WTC11 (cell line): ENCODE measurements at regions not wholly inside any gene's neighbourhood (a gene's known extent, or its start where the extent isn't known, plus 50 kb on each side); places are given as distances from the start of the nearest gene placed in this dataset.

Experiments used
- ESRRA ChIP-seq: sonication (generic); formaldehyde crosslinking; IDR thresholded peaks from 2 replicates; pipeline ENCODE4 v1.8.1; 2022; ENCODE audit warnings: mild to moderate bottlenecking, missing genetic modification reagents, borderline replicate concordance
- GABPB1 ChIP-seq: sonication (generic); formaldehyde crosslinking; IDR thresholded peaks from 2 replicates; pipeline ENCODE4 v1.8.1; 2023; ENCODE audit warnings: mild to moderate bottlenecking, missing genetic modification reagents
- JUN ChIP-seq: sonication (generic); formaldehyde crosslinking; IDR thresholded peaks from 2 replicates; pipeline ENCODE4 v1.8.0; 2023; ENCODE audit warnings: mild to moderate bottlenecking, missing genetic modification reagents
- KAT7 ChIP-seq: sonication (generic); formaldehyde crosslinking; IDR thresholded peaks from 2 replicates; pipeline ENCODE4 v1.8.1; 2023; ENCODE audit warnings: missing genetic modification reagents, mild to moderate bottlenecking, borderline replicate concordance
- NR1H2 ChIP-seq: sonication (generic); formaldehyde crosslinking; IDR thresholded peaks from 2 replicates; pipeline ENCODE4 v1.9.0; 2021; ENCODE audit warnings: mild to moderate bottlenecking, moderate library complexity, missing genetic modification reagents
- NR3C1 ChIP-seq: sonication (generic); formaldehyde crosslinking; conservative IDR thresholded peaks from 2 replicates; pipeline ENCODE4 v1.8.1; 2023; ENCODE audit warnings: low read depth, mild to moderate bottlenecking, missing genetic modification reagents
- OVOL2 ChIP-seq: fragments of 250-450 bp; sonication (Bioruptor Pico); IDR thresholded peaks from 2 replicates; pipeline ENCODE4 v1.9.0; 2021; ENCODE audit warnings: mild to moderate bottlenecking, borderline replicate concordance
- ZNF121 ChIP-seq: sonication (generic); formaldehyde crosslinking; IDR thresholded peaks from 2 replicates; pipeline ENCODE4 v1.8.0; 2023; ENCODE audit warnings: missing genetic modification reagents
- ZNF423 ChIP-seq: fragments of 250-450 bp; sonication (Bioruptor Pico); IDR thresholded peaks from 2 replicates; pipeline ENCODE4 v2.1.2; 2022; ENCODE audit warnings: mild to moderate bottlenecking, moderate library complexity
- TF ChIP-seq, protein P1 (sequence below): fragments of 200-600 bp; IDR thresholded peaks from 2 replicates; pipeline ENCODE4 v1.8.0; 2022; ENCODE audit warnings: antibody characterized with exemption
- TF ChIP-seq, protein P2 (sequence below): sonication (generic); formaldehyde crosslinking; IDR thresholded peaks from 2 replicates; pipeline ENCODE4 v1.8.0; 2023; ENCODE audit warnings: missing genetic modification reagents
- TF ChIP-seq, protein P3 (sequence below): sonication (generic); formaldehyde crosslinking; IDR thresholded peaks from 2 replicates; pipeline ENCODE4 v1.8.1; 2022; ENCODE audit warnings: mild to moderate bottlenecking, missing genetic modification reagents, moderate library complexity, borderline replicate concordance

DNA sequence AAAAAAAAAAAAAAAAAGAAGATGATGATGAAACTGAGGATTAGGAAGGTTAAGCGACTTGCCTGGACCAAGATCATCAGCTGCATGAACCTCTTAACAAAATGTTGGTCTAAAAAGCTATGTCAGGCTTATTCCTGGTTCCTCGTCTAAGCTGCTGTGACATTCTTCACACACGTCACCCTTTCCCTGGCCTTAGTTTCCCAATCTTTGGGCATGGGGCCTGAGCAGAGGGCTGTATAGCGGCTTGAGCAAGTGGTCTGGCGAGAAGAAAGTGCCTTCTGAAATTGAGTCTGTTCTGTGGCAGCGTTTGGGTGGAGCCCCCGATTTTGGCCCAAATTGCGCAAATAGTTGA is 58.7 kb upstream of the CCND2 start:
- TF ChIP-seq NR1H2 (CRISPR knock-in tag) (no peak), ESRRA (CRISPR knock-in tag) (no peak), ZNF121 (CRISPR knock-in tag) (no peak), KAT7 (no peak), OVOL2 (CRISPR knock-in tag) (no peak), NR3C1 (CRISPR knock-in tag) (no peak), JUN (CRISPR knock-in tag) (no peak), ZNF423 (CRISPR knock-in tag) (no peak), GABPB1 (no peak)
- TF ChIP-seq, protein P1, sequence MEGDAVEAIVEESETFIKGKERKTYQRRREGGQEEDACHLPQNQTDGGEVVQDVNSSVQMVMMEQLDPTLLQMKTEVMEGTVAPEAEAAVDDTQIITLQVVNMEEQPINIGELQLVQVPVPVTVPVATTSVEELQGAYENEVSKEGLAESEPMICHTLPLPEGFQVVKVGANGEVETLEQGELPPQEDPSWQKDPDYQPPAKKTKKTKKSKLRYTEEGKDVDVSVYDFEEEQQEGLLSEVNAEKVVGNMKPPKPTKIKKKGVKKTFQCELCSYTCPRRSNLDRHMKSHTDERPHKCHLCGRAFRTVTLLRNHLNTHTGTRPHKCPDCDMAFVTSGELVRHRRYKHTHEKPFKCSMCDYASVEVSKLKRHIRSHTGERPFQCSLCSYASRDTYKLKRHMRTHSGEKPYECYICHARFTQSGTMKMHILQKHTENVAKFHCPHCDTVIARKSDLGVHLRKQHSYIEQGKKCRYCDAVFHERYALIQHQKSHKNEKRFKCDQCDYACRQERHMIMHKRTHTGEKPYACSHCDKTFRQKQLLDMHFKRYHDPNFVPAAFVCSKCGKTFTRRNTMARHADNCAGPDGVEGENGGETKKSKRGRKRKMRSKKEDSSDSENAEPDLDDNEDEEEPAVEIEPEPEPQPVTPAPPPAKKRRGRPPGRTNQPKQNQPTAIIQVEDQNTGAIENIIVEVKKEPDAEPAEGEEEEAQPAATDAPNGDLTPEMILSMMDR = no peak
- TF ChIP-seq, protein P2, sequence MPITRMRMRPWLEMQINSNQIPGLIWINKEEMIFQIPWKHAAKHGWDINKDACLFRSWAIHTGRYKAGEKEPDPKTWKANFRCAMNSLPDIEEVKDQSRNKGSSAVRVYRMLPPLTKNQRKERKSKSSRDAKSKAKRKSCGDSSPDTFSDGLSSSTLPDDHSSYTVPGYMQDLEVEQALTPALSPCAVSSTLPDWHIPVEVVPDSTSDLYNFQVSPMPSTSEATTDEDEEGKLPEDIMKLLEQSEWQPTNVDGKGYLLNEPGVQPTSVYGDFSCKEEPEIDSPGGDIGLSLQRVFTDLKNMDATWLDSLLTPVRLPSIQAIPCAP = no peak
- TF ChIP-seq, protein P3, sequence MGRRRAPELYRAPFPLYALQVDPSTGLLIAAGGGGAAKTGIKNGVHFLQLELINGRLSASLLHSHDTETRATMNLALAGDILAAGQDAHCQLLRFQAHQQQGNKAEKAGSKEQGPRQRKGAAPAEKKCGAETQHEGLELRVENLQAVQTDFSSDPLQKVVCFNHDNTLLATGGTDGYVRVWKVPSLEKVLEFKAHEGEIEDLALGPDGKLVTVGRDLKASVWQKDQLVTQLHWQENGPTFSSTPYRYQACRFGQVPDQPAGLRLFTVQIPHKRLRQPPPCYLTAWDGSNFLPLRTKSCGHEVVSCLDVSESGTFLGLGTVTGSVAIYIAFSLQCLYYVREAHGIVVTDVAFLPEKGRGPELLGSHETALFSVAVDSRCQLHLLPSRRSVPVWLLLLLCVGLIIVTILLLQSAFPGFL (CRISPR knock-in tag) = no peak
